SK-N-SH treated with all-trans-retinoic acid at 6 μM for 48 hours (cell line): ENCODE measurements at regions not wholly inside any gene's neighbourhood (a gene's known extent, or its start where the extent isn't known, plus 50 kb on each side); places are given as distances from the start of the nearest gene placed in this dataset.

Experiments used
- ATAC-seq: fragments of 200-7000 bp; cut with Tn5 transposase; 3 replicates; pipeline ENCODE4 v1.9.1; 2020; ENCODE audit warnings: mild to moderate bottlenecking, moderate library complexity
- ARNTL ChIP-seq: fragments of 450-650 bp; formaldehyde crosslinking; IDR thresholded peaks from 2 replicates; pipeline ENCODE4 v1.5.0; 2020; ENCODE audit warnings: low read depth, mild to moderate bottlenecking, moderate library complexity, borderline replicate concordance
- BACH2 ChIP-seq: fragments of 250-450 bp; sonication (Bioruptor Pico); IDR thresholded peaks from 2 replicates; pipeline ENCODE4 v1.9.0; 2021; ENCODE audit warnings: mild to moderate bottlenecking, borderline replicate concordance
- CSDC2 ChIP-seq: fragments of 250-450 bp; sonication (Bioruptor Pico); IDR thresholded peaks from 2 replicates; pipeline ENCODE4 v1.5.0; 2020; ENCODE audit warnings: mild to moderate bottlenecking, moderate library complexity
- ESRRG ChIP-seq: fragments of 250-450 bp; sonication (Bioruptor Pico); IDR thresholded peaks from 2 replicates; pipeline ENCODE4 v1.6.1; 2021; ENCODE audit warnings: mild to moderate bottlenecking
- GLIS3 ChIP-seq: fragments of 250-450 bp; sonication (Bioruptor Pico); IDR thresholded peaks from 2 replicates; pipeline ENCODE4 v1.5.0; 2020; ENCODE audit warnings: mild to moderate bottlenecking, moderate library complexity
- OSR1 ChIP-seq: fragments of 250-450 bp; sonication (Bioruptor Pico); IDR thresholded peaks from 2 replicates; pipeline ENCODE4 v1.8.0; 2022; ENCODE audit warnings: moderate library complexity, mild to moderate bottlenecking, inconsistent platforms
- PPARA ChIP-seq: fragments of 250-450 bp; sonication (Bioruptor Pico); IDR thresholded peaks from 2 replicates; pipeline ENCODE4 v1.5.0; 2020; ENCODE audit warnings: mild to moderate bottlenecking, borderline replicate concordance
- RARB ChIP-seq: fragments of 250-450 bp; sonication (Bioruptor Pico); IDR thresholded peaks from 2 replicates; pipeline ENCODE4 v1.8.0; 2021; ENCODE audit warnings: mild to moderate bottlenecking, moderate library complexity
- SNAI2 ChIP-seq: fragments of 250-450 bp; sonication (Bioruptor Pico); IDR thresholded peaks from 2 replicates; pipeline ENCODE4 v1.5.0; 2020; ENCODE audit warnings: mild to moderate bottlenecking, moderate library complexity
- TCF4 ChIP-seq: fragments of 250-450 bp; sonication (Bioruptor Pico); IDR thresholded peaks from 2 replicates; pipeline ENCODE4 v1.8.0; 2021; ENCODE audit warnings: mild to moderate bottlenecking, moderate library complexity, borderline replicate concordance
- TOX ChIP-seq: fragments of 250-450 bp; sonication (Bioruptor Pico); IDR thresholded peaks from 2 replicates; pipeline ENCODE4 v1.8.0; 2021; ENCODE audit warnings: mild to moderate bottlenecking, moderate library complexity, borderline replicate concordance
- ZC3H10 ChIP-seq: fragments of 250-450 bp; sonication (Bioruptor Pico); IDR thresholded peaks from 2 replicates; pipeline ENCODE4 v1.5.1; 2021; ENCODE audit warnings: mild to moderate bottlenecking, moderate library complexity
- ZFP3 ChIP-seq: fragments of 250-450 bp; sonication (Bioruptor Pico); IDR thresholded peaks from 2 replicates; pipeline ENCODE4 v1.5.0; 2020; ENCODE audit warnings: mild to moderate bottlenecking, moderate library complexity
- ZFP30 ChIP-seq: fragments of 450-650 bp; formaldehyde crosslinking; IDR thresholded peaks from 2 replicates; pipeline ENCODE4 v1.5.0; 2022; ENCODE audit warnings: mild to moderate bottlenecking, moderate library complexity
- ZNF565 ChIP-seq: fragments of 450-650 bp; formaldehyde crosslinking; conservative IDR thresholded peaks from 2 replicates; pipeline ENCODE4 v1.5.0; 2020; ENCODE audit warnings: low read depth, mild to moderate bottlenecking, moderate library complexity
- ZNF70 ChIP-seq: fragments of 450-650 bp; formaldehyde crosslinking; IDR thresholded peaks from 2 replicates; pipeline ENCODE4 v1.5.0; 2020; ENCODE audit warnings: mild to moderate bottlenecking, moderate library complexity
- TF ChIP-seq, protein P1 (sequence below): fragments of 250-450 bp; sonication (Bioruptor Pico); IDR thresholded peaks from 2 replicates; pipeline ENCODE4 v1.5.0; 2020; ENCODE audit warnings: mild to moderate bottlenecking, moderate library complexity
- TF ChIP-seq, protein P2 (sequence below): fragments of 250-450 bp; sonication (Bioruptor Pico); IDR thresholded peaks from 2 replicates; pipeline ENCODE4 v1.8.0; 2020; ENCODE audit warnings: mild to moderate bottlenecking, moderate library complexity, borderline replicate concordance
- TF ChIP-seq, protein P3 (sequence below): fragments of 250-450 bp; sonication (Bioruptor Pico); IDR thresholded peaks from 2 replicates; pipeline ENCODE4 v1.5.1; 2020; ENCODE audit warnings: low read depth, mild to moderate bottlenecking, moderate library complexity
- TF ChIP-seq, protein P4 (sequence below): fragments of 250-450 bp; sonication (Bioruptor Pico); IDR thresholded peaks from 2 replicates; pipeline ENCODE4 v1.8.0; 2021; ENCODE audit warnings: low read depth, mild to moderate bottlenecking, moderate library complexity, borderline replicate concordance
- TF ChIP-seq, protein P5 (sequence below): fragments of 250-450 bp; sonication (Bioruptor Pico); IDR thresholded peaks from 2 replicates; pipeline ENCODE4 v1.5.1; 2021; ENCODE audit warnings: mild to moderate bottlenecking, moderate library complexity

DNA sequence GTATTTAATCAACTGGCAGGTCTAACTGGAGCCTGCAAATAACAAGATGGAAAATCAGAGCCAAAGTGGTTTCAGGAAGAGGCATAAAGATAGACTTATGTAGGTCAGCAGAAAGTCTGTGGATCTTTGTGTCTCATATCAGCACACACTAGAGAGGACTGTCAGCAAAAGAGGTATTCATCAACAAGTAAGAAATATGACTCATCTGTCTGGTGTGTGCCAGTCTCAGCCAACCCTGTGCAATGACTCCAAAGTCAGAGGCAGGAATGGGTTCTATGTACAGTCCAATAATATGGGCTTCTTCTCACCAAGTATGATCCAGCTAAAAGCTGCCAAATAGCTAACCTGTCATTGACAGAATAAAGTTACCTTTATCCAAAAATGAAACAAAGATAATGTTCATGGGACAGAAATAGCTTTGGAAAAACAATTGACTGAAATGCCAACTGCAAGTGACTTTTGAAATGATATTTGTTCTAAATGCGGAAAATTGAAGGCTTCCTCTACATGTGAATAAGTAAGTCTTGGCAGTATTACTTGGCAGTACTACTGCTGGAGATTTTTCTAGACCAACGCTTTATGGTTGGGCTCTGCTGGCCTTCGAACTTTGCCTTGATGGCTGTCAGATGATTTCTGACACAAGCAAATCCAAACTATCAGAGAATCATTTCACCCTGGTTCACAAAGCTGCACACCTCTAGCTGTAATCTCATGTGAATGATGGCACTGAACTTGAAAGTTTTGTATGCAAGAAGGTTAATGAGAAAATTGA, 272.3 kb upstream of the SEMA3C start:
- TF ChIP-seq, protein P1, sequence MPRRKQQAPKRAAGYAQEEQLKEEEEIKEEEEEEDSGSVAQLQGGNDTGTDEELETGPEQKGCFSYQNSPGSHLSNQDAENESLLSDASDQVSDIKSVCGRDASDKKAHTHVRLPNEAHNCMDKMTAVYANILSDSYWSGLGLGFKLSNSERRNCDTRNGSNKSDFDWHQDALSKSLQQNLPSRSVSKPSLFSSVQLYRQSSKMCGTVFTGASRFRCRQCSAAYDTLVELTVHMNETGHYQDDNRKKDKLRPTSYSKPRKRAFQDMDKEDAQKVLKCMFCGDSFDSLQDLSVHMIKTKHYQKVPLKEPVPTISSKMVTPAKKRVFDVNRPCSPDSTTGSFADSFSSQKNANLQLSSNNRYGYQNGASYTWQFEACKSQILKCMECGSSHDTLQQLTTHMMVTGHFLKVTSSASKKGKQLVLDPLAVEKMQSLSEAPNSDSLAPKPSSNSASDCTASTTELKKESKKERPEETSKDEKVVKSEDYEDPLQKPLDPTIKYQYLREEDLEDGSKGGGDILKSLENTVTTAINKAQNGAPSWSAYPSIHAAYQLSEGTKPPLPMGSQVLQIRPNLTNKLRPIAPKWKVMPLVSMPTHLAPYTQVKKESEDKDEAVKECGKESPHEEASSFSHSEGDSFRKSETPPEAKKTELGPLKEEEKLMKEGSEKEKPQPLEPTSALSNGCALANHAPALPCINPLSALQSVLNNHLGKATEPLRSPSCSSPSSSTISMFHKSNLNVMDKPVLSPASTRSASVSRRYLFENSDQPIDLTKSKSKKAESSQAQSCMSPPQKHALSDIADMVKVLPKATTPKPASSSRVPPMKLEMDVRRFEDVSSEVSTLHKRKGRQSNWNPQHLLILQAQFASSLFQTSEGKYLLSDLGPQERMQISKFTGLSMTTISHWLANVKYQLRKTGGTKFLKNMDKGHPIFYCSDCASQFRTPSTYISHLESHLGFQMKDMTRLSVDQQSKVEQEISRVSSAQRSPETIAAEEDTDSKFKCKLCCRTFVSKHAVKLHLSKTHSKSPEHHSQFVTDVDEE, result no peak
- TF ChIP-seq OSR1 (CRISPR knock-in tag) (no peak), GLIS3 (CRISPR knock-in tag) (no peak), SNAI2 (CRISPR knock-in tag) (no peak), PPARA (CRISPR knock-in tag) (no peak), CSDC2 (CRISPR knock-in tag) (no peak), ZFP30 (CRISPR knock-in tag) (no peak), RARB (no peak), ESRRG (CRISPR knock-in tag) (no peak), TCF4 (CRISPR knock-in tag) (no peak), ZNF565 (CRISPR knock-in tag) (no peak)
- TF ChIP-seq, protein P2, sequence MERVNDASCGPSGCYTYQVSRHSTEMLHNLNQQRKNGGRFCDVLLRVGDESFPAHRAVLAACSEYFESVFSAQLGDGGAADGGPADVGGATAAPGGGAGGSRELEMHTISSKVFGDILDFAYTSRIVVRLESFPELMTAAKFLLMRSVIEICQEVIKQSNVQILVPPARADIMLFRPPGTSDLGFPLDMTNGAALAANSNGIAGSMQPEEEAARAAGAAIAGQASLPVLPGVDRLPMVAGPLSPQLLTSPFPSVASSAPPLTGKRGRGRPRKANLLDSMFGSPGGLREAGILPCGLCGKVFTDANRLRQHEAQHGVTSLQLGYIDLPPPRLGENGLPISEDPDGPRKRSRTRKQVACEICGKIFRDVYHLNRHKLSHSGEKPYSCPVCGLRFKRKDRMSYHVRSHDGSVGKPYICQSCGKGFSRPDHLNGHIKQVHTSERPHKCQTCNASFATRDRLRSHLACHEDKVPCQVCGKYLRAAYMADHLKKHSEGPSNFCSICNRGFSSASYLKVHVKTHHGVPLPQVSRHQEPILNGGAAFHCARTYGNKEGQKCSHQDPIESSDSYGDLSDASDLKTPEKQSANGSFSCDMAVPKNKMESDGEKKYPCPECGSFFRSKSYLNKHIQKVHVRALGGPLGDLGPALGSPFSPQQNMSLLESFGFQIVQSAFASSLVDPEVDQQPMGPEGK (CRISPR knock-in tag), result no peak
- ATAC-seq, result peak; percentile 99

DNA sequence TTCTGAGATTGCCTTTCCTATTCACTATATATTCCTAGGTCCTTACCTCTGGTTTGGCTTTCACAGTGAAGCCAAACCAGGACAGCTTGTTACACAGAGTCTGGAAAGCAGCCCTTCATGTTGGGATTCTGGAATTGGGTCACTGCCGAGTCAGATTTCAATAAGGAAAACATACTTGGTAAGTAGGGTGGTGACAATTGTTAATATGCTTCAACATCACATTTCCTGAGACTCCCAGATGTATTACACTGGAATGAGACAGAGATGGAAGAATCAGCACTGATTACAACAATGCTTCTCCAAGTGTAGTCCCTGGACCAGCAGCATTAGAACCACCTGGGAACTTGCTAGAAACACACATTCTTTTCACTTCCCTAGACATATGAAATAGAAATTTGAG, 268.9 kb upstream of the SEMA3C start:
- ATAC-seq, result no peak
- TF ChIP-seq GLIS3 (CRISPR knock-in tag) (no peak), OSR1 (CRISPR knock-in tag) (no peak), TCF4 (CRISPR knock-in tag) (no peak), ARNTL (CRISPR knock-in tag) (no peak), CSDC2 (CRISPR knock-in tag) (no peak), TOX (CRISPR knock-in tag) (no peak)
- TF ChIP-seq, protein P3, sequence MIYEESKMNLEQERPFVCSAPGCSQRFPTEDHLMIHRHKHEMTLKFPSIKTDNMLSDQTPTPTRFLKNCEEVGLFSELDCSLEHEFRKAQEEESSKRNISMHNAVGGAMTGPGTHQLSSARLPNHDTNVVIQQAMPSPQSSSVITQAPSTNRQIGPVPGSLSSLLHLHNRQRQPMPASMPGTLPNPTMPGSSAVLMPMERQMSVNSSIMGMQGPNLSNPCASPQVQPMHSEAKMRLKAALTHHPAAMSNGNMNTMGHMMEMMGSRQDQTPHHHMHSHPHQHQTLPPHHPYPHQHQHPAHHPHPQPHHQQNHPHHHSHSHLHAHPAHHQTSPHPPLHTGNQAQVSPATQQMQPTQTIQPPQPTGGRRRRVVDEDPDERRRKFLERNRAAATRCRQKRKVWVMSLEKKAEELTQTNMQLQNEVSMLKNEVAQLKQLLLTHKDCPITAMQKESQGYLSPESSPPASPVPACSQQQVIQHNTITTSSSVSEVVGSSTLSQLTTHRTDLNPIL (CRISPR knock-in tag), result no peak
- TF ChIP-seq, all 23 proteins: peak for 0

DNA sequence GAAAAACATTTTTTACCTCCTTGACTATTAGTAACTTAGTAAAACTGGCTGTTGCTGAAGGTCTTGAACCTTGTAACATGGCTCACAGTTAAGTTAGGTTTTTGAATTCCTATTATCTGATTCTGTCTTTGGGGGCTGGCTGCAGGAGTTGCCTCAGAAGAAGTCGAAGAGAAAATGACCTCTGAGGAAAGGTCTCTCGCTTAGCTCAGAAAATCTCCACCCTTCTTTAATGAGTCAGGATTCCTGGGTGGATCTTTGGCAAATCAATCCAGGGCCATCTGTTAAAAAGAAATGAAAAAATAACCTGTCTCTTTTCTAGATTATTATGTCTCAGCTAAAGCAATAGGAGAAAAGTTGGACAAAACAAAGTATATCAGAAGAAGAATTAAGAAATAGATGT, 267.8 kb upstream of the SEMA3C start:
- no peak for ATAC-seq
- no peak for TF ChIP-seq CSDC2 (CRISPR knock-in tag)
- TF ChIP-seq ZNF70 (CRISPR knock-in tag), result no peak
- no peak for TF ChIP-seq ZFP30 (CRISPR knock-in tag)
- TF ChIP-seq, protein P4, sequence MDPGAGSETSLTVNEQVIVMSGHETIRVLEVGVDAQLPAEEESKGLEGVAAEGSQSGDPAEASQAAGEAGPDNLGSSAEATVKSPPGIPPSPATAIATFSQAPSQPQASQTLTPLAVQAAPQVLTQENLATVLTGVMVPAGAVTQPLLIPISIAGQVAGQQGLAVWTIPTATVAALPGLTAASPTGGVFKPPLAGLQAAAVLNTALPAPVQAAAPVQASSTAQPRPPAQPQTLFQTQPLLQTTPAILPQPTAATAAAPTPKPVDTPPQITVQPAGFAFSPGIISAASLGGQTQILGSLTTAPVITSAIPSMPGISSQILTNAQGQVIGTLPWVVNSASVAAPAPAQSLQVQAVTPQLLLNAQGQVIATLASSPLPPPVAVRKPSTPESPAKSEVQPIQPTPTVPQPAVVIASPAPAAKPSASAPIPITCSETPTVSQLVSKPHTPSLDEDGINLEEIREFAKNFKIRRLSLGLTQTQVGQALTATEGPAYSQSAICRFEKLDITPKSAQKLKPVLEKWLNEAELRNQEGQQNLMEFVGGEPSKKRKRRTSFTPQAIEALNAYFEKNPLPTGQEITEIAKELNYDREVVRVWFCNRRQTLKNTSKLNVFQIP, result no peak
- TF ChIP-seq, protein P5, sequence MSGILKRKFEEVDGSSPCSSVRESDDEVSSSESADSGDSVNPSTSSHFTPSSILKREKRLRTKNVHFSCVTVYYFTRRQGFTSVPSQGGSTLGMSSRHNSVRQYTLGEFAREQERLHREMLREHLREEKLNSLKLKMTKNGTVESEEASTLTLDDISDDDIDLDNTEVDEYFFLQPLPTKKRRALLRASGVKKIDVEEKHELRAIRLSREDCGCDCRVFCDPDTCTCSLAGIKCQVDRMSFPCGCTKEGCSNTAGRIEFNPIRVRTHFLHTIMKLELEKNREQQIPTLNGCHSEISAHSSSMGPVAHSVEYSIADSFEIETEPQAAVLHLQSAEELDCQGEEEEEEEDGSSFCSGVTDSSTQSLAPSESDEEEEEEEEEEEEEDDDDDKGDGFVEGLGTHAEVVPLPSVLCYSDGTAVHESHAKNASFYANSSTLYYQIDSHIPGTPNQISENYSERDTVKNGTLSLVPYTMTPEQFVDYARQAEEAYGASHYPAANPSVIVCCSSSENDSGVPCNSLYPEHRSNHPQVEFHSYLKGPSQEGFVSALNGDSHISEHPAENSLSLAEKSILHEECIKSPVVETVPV (CRISPR knock-in tag), result no peak
- TF ChIP-seq ESRRG (CRISPR knock-in tag), result no peak
- TF ChIP-seq ZC3H10, result no peak
- TF ChIP-seq RARB, result no peak
- TF ChIP-seq ZNF565 (CRISPR knock-in tag), result no peak
- TF ChIP-seq, protein P2 (CRISPR knock-in tag), result no peak
- no peak for TF ChIP-seq BACH2
- TF ChIP-seq OSR1 (CRISPR knock-in tag), result no peak
- TF ChIP-seq TCF4 (CRISPR knock-in tag), result no peak
- TF ChIP-seq ZFP3 (CRISPR knock-in tag), result no peak
